NOMO-1 (cell line): ENCODE measurements at regions not wholly inside any gene's neighbourhood (a gene's known extent, or its start where the extent isn't known, plus 50 kb on each side); places are given as distances from the start of the nearest gene placed in this dataset.
"Not testable (repeated sequence)": the region's sequence is repeated elsewhere in the genome, so short reads cannot be mapped to it uniquely, and the experiment has no call there.

Source experiments
- DNase-seq, 2 experiments: peaks; one replicate each; lab custom pipeline; 2025; ENCODE audit not compliant: unreplicated experiment in 2 of 2; lab: John Stamatoyannopoulos, UW

- DNase-seq = no peak
These were observed 705.7 kb upstream of the RGS18 start for GRCh38 chr1:191452586-191452985.

GRCh38 chr1:191453487-191453886, 704.8 kb upstream of the RGS18 start:
- DNase-seq = no peak

GRCh38 chr1:191457889-191458288, 700.4 kb upstream of the RGS18 start:
- DNase-seq = no peak

GRCh38 chr1:191460234-191460633, 698.0 kb upstream of the RGS18 start:
- no peak for DNase-seq

- no peak for DNase-seq
These were observed 674.3 kb upstream of the RGS18 start for GRCh38 chr1:191483988-191484387.

GRCh38 chr1:191490303-191490702, 668.0 kb upstream of the RGS18 start:
- DNase-seq = no peak

- DNase-seq = no peak
These were observed 663.2 kb upstream of the RGS18 start for GRCh38 chr1:191495040-191495439.

- DNase-seq = no peak
These were observed 659.9 kb upstream of the RGS18 start for GRCh38 chr1:191498318-191498717.

- DNase-seq = no peak
These were observed 659.4 kb upstream of the RGS18 start for GRCh38 chr1:191498825-191499224.

GRCh38 chr1:191504999-191505398, 653.3 kb upstream of the RGS18 start:
- no peak for DNase-seq

GRCh38 chr1:191508239-191508638, 650.0 kb upstream of the RGS18 start:
- no peak for DNase-seq

GRCh38 chr1:191511480-191511879, 646.8 kb upstream of the RGS18 start:
- DNase-seq = not testable (repeated sequence)

GRCh38 chr1:191517826-191518225, 640.4 kb upstream of the RGS18 start:
- no peak for DNase-seq

GRCh38 chr1:191519519-191519918, 638.7 kb upstream of the RGS18 start:
- DNase-seq = no peak

- DNase-seq = no peak
These were observed 637.9 kb upstream of the RGS18 start for GRCh38 chr1:191520345-191520744.

- DNase-seq = not testable (repeated sequence)
These were observed 632.3 kb upstream of the RGS18 start for GRCh38 chr1:191525944-191526343.

- DNase-seq = no peak
These were observed 630.0 kb upstream of the RGS18 start for GRCh38 chr1:191528275-191528674.

- DNase-seq = no peak
These were observed 627.3 kb upstream of the RGS18 start for GRCh38 chr1:191530928-191531327.

- no peak for DNase-seq
These were observed 625.0 kb upstream of the RGS18 start for GRCh38 chr1:191533254-191533653.

- no peak for DNase-seq
These were observed 621.4 kb upstream of the RGS18 start for GRCh38 chr1:191536791-191537429.

- DNase-seq = no peak
These were observed 616.5 kb upstream of the RGS18 start for GRCh38 chr1:191541758-191542157.

GRCh38 chr1:191542444-191542843, 615.8 kb upstream of the RGS18 start:
- no peak for DNase-seq

GRCh38 chr1:191546803-191547202, 611.5 kb upstream of the RGS18 start:
- DNase-seq = no peak
